ENCODE measurements at regions not wholly inside any gene's neighbourhood (a gene's known extent, or its start where the extent isn't known, plus 50 kb on each side); places are given as distances from the start of the nearest gene placed in this dataset.

DNA sequence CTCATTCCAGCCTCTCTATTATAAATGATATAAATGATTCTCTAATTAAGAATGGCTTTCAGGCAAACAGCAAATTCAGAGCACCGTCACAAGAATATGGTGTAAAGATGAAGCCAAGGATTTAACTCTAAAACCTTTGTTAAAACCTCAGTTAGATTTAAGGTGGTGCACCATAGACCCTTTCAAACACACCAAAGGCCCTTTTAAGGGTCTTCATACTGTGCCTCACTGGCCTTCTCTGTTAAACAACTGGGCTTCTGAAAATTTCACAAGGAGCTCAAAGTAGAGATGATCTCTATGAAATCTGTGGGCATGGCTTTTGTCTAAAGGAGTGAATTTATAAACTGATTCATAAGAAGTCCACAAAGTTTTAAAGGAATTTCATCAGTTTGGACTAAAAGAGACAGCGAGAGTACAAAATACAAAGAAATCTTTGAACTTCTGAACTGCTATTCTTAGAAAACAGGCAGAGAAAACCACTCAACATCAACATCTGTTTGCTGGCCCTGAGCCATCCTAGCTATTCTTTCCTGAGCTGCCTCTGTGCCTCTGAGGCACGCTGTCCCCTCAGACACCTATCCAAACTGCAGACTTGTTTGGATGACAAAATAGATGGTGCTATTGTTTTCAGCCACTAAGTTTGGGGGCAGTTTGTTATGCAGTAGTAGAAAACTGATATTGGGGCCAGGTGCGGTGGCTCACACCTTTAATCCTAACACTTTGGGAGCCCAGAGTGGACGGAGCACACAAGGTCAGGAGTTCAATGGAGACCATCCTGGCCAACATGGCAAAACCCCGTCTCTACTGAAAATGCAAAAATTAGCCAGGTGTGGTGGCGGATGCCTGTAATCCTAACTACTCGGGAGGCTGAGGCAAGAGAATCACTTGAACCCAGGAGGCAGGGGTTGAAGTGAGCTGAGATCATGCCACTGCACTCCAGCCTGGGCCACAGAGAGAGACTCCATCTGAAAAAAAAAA lies 72.9 kb upstream of the MYCN start:
- Mint-ChIP-seq H3K27ac (no peak overlapping the region), H3K4me1 (ENCODE audit: low read depth) (no peaks in the 10 kb centered on the region), H3K4me3 (no peak overlapping the region), H3K9me3 (peaks cover 45% of the 10 kb centered on the region), H3K27me3 (ENCODE audit: insufficient read depth) (no peaks in the 10 kb centered on the region; the same call in none of the 2 replicates), H3K36me3 (ENCODE audit: low read depth) (no peaks in the 10 kb centered on the region)
- DNase-seq, result no peak
- TF ChIP-seq, protein P1, sequence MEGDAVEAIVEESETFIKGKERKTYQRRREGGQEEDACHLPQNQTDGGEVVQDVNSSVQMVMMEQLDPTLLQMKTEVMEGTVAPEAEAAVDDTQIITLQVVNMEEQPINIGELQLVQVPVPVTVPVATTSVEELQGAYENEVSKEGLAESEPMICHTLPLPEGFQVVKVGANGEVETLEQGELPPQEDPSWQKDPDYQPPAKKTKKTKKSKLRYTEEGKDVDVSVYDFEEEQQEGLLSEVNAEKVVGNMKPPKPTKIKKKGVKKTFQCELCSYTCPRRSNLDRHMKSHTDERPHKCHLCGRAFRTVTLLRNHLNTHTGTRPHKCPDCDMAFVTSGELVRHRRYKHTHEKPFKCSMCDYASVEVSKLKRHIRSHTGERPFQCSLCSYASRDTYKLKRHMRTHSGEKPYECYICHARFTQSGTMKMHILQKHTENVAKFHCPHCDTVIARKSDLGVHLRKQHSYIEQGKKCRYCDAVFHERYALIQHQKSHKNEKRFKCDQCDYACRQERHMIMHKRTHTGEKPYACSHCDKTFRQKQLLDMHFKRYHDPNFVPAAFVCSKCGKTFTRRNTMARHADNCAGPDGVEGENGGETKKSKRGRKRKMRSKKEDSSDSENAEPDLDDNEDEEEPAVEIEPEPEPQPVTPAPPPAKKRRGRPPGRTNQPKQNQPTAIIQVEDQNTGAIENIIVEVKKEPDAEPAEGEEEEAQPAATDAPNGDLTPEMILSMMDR (IDR thresholded peaks at IDR 0.05), result no peak

- H3K27me3 Mint-ChIP-seq (ENCODE audit: insufficient read depth), result no peaks in the 10 kb centered on the region; the same call in 1 of the 2 replicates
- H3K36me3 Mint-ChIP-seq (ENCODE audit: low read depth), result no peaks in the 10 kb centered on the region
- no peak for DNase-seq
- H3K9me3 Mint-ChIP-seq, result peaks cover 43% of the 10 kb centered on the region
- H3K4me3 Mint-ChIP-seq, result no peak overlapping the region
- H3K4me1 Mint-ChIP-seq (ENCODE audit: low read depth), result no peaks in the 10 kb centered on the region
- TF ChIP-seq, protein P1 (IDR thresholded peaks at IDR 0.05), result no peak
- no peak overlapping the region for H3K27ac Mint-ChIP-seq
These were observed 72.2 kb upstream of the MYCN start for GRCh38 chr2:15868186-15868585.

DNA sequence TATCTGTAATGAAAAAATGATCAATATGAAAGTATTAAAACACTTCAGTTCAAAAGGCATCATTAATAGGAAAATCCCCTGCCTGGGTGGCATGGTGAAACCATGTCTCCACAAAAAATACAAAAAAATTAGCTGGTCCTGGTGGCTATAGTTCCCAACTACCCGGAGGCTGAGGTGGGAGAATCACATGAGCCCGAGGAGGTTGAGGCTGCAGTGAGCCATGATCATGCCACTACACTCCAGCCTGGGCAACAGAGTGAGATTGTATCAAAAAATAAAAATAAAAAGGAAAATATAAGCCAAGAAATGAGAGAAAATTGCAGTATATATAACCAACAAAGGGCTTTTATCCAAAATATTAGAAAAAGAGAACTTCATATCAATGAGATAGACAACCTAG lies 71.6 kb upstream of the MYCN start:
- no peaks in the 10 kb centered on the region for H3K36me3 Mint-ChIP-seq (ENCODE audit: low read depth)
- H3K4me3 Mint-ChIP-seq, result no peak overlapping the region
- H3K9me3 Mint-ChIP-seq, result peaks cover 43% of the 10 kb centered on the region
- no peak overlapping the region for H3K27ac Mint-ChIP-seq
- DNase-seq, result no peak
- no peaks in the 10 kb centered on the region; the same call in 1 of the 2 replicates for H3K27me3 Mint-ChIP-seq (ENCODE audit: insufficient read depth)
- TF ChIP-seq, protein P1 (IDR thresholded peaks at IDR 0.05), result no peak
- no peaks in the 10 kb centered on the region for H3K4me1 Mint-ChIP-seq (ENCODE audit: low read depth)

- Mint-ChIP-seq H3K4me1 (ENCODE audit: low read depth) (no peaks in the 10 kb centered on the region), H3K27ac (no peak overlapping the region), H3K27me3 (ENCODE audit: insufficient read depth) (no peaks in the 10 kb centered on the region; the same call in 1 of the 2 replicates), H3K9me3 (peaks cover 47% of the 10 kb centered on the region), H3K4me3 (no peak overlapping the region), H3K36me3 (ENCODE audit: low read depth) (no peaks in the 10 kb centered on the region)
- DNase-seq, result no peak
- TF ChIP-seq, protein P1 (IDR thresholded peaks at IDR 0.05), result no peak
These were observed 71.0 kb upstream of the MYCN start for GRCh38 chr2:15869396-15869795.

- no peak for DNase-seq
- Mint-ChIP-seq H3K9me3 (peaks cover 51% of the 10 kb centered on the region), H3K4me1 (ENCODE audit: low read depth) (no peaks in the 10 kb centered on the region), H3K27ac (no peak overlapping the region), H3K36me3 (ENCODE audit: low read depth) (no peaks in the 10 kb centered on the region), H3K4me3 (no peak overlapping the region), H3K27me3 (ENCODE audit: insufficient read depth) (no peaks in the 10 kb centered on the region; the same call in 1 of the 2 replicates)
- TF ChIP-seq, protein P1 (IDR thresholded peaks at IDR 0.05), result no peak
These were observed 70.5 kb upstream of the MYCN start for GRCh38 chr2:15869871-15870270.
